Upper lobe of left lung (tissue), 6 donors: ENCODE measurements at regions not wholly inside any gene's neighbourhood (a gene's known extent, or its start where the extent isn't known, plus 50 kb on each side); places are given as distances from the start of the nearest gene placed in this dataset.

Experiments
- ATAC-seq, 2 donors: fragments of 200-7000 bp; cut with Tn5 transposase; one replicate each; pipeline ENCODE4 v1.9.1; 2022; ENCODE audit warnings: mild to moderate bottlenecking in 2 of 2, moderate library complexity in 2 of 2; ENCODE audit not compliant: low FRiP score in 2 of 2
- DNase-seq, 2 donors: peaks; one replicate each; pipeline ENCODE4 v3.0.0-alpha.2; 2019 to 2020
- H3K27ac ChIP-seq, 4 donors: fragments of 200-600 bp; sonication (generic); one replicate each; pipeline ENCODE4 v1.5.1; 2016 to 2019
- H3K27me3 ChIP-seq, 4 donors: fragments of 200-600 bp; sonication (generic); one replicate each; pipeline ENCODE4 v1.5.1; 2017 to 2019
- H3K36me3 ChIP-seq, 4 donors: fragments of 200-600 bp; sonication (generic); one replicate each; pipeline ENCODE4 v1.5.1; 2016 to 2019
- H3K4me1 ChIP-seq, 4 donors: fragments of 200-600 bp; sonication (generic); one replicate each; pipeline ENCODE4 v1.5.1; 2018 to 2019
- H3K4me3 ChIP-seq, 4 donors: fragments of 200-600 bp; sonication (generic); one replicate each; pipeline ENCODE4 v1.5.1; 2017 to 2019; ENCODE audit warnings: mild to moderate bottlenecking in 2 of 4, moderate library complexity in 1 of 4
- H3K9me3 ChIP-seq, 4 donors: fragments of 200-600 bp; sonication (generic); one replicate each; pipeline ENCODE4 v1.5.1; 2018 to 2019
- CTCF ChIP-seq, 6 experiments: fragments of 450-650 bp in 4 of 6; fragments of 200-600 bp in 2 of 6; sonication (generic) in 2 of 6; IDR thresholded peaks; one replicate each; pipeline ENCODE4 v1.5.1; 2016 to 2019; ENCODE audit warnings: antibody characterized with exemption in 6 of 6
- EP300 ChIP-seq, 4 donors: sonication (generic); formaldehyde crosslinking; IDR thresholded peaks; one replicate each; pipeline ENCODE4 v1.5.1; 2017; ENCODE audit warnings: antibody characterized with exemption in 4 of 4, control low read depth in 2 of 4
- POLR2A ChIP-seq, 4 donors: fragments of 450-650 bp; IDR thresholded peaks; one replicate each; pipeline ENCODE4 v1.5.1; 2016 to 2017; ENCODE audit warnings: antibody characterized with exemption in 4 of 4, mild to moderate bottlenecking in 2 of 4
- POLR2AphosphoS5 ChIP-seq, 2 donors: sonication (generic); formaldehyde crosslinking; IDR thresholded peaks; one replicate each; pipeline ENCODE4 v1.5.1; 2017; ENCODE audit warnings: antibody characterized with exemption in 2 of 2
- WGBS, 2 donors: methylation state at CpG; one replicate each; pipeline ENCODE4 v1.1.5; 2017 to 2018; 5-methylcytosine and 5-hydroxymethylcytosine counted together
- donor health status: DM: no; HTN: no; CAD: no; lungs with moderate emphysema.
- donor health status: DM: no; HTN: yes; CAD: no; lungs with severe emphysema.

- no peaks in the 10 kb centered on the region for H3K27me3 ChIP-seq
- ATAC-seq (no peak), DNase-seq (no peak)
- no peaks in the 10 kb centered on the region for H3K4me1 ChIP-seq
- 91 to 93% methylated on average over 5 of the region's 5 CpGs for whole genome bisulfite sequencing, 2 donors
- H3K36me3 ChIP-seq = no peaks in the 10 kb centered on the region
- H3K27ac ChIP-seq = no peak overlapping the region
- H3K9me3 ChIP-seq = no peaks in the 10 kb centered on the region
- no peak overlapping the region for H3K4me3 ChIP-seq
- TF ChIP-seq EP300 (IDR thresholded peaks at IDR 0.05) (no peak), POLR2AphosphoS5 (IDR thresholded peaks at IDR 0.05) (no peak), POLR2A (IDR thresholded peaks at IDR 0.05) (no peak), CTCF (IDR thresholded peaks at IDR 0.05) (no peak)
These were observed 353.6 kb upstream of the SLCO3A1 start for GRCh38 chr15:91499774-91500383.

- 81 to 92% methylated on average over 3 of the region's 3 CpGs for WGBS, 2 donors
- Histone ChIP-seq H3K36me3 (no peaks in the 10 kb centered on the region), H3K4me3 (no peak overlapping the region), H3K9me3 (no peaks in the 10 kb centered on the region), H3K4me1 (no peaks in the 10 kb centered on the region), H3K27ac (no peak overlapping the region), H3K27me3 (no peaks in the 10 kb centered on the region)
- no peak for TF ChIP-seq POLR2A (IDR thresholded peaks at IDR 0.05)
- TF ChIP-seq EP300 (IDR thresholded peaks at IDR 0.05) = no peak
- TF ChIP-seq POLR2AphosphoS5 (IDR thresholded peaks at IDR 0.05) = no peak
- no peak for TF ChIP-seq CTCF (IDR thresholded peaks at IDR 0.05)
- no peak for DNase-seq
- ATAC-seq = no peak
These were observed 344.9 kb upstream of the SLCO3A1 start for GRCh38 chr15:91508633-91509032.

GRCh38 chr15:91514147-91514546 is 339.4 kb upstream of the SLCO3A1 start:
- Histone ChIP-seq H3K36me3 (no peaks in the 10 kb centered on the region), H3K27me3 (no peaks in the 10 kb centered on the region), H3K9me3 (no peaks in the 10 kb centered on the region), H3K4me1 (no peaks in the 10 kb centered on the region), H3K4me3 (no peak overlapping the region), H3K27ac (no peak overlapping the region)
- no peak for ATAC-seq
- DNase-seq = no peak
- WGBS, 2 donors = 69 to 79% methylated on average over 2 of the region's 2 CpGs
- TF ChIP-seq POLR2AphosphoS5 (IDR thresholded peaks at IDR 0.05) = no peak
- no peak for TF ChIP-seq POLR2A (IDR thresholded peaks at IDR 0.05)
- TF ChIP-seq CTCF (IDR thresholded peaks at IDR 0.05) = no peak
- TF ChIP-seq EP300 (IDR thresholded peaks at IDR 0.05) = no peak

- peak in 1 of 2 donors; percentile 91 for ATAC-seq
- TF ChIP-seq EP300 (IDR thresholded peaks at IDR 0.05) (no peak), POLR2AphosphoS5 (IDR thresholded peaks at IDR 0.05) (no peak), POLR2A (IDR thresholded peaks at IDR 0.05) (no peak), CTCF (IDR thresholded peaks at IDR 0.05) (no peak)
- Histone ChIP-seq H3K27me3 (no peaks in the 10 kb centered on the region), H3K4me1 (no peaks in the 10 kb centered on the region), H3K27ac (no peak overlapping the region), H3K4me3 (no peak overlapping the region), H3K36me3 (no peaks in the 10 kb centered on the region), H3K9me3 (no peaks in the 10 kb centered on the region)
- no peak for DNase-seq
- 60 to 63% methylated on average over 5 of the region's 5 CpGs for WGBS, 2 donors
These were observed 338.2 kb upstream of the SLCO3A1 start for GRCh38 chr15:91515188-91515754.

- DNase-seq (no peak), ATAC-seq (no peak)
- no peak for TF ChIP-seq POLR2AphosphoS5 (IDR thresholded peaks at IDR 0.05)
- TF ChIP-seq EP300 (IDR thresholded peaks at IDR 0.05) = no peak
- TF ChIP-seq CTCF (IDR thresholded peaks at IDR 0.05) = no peak
- no peak for TF ChIP-seq POLR2A (IDR thresholded peaks at IDR 0.05)
- Histone ChIP-seq H3K4me1 (no peaks in the 10 kb centered on the region), H3K36me3 (no peaks in the 10 kb centered on the region), H3K27me3 (no peaks in the 10 kb centered on the region), H3K9me3 (no peaks in the 10 kb centered on the region), H3K27ac (no peak overlapping the region), H3K4me3 (no peak overlapping the region)
- WGBS, 2 donors = 83 to 85% methylated on average over 2 of the region's 2 CpGs
These were observed 336.6 kb upstream of the SLCO3A1 start for GRCh38 chr15:91516866-91517265.
